H1 (cell line): ENCODE measurements at regions not wholly inside any gene's neighbourhood (a gene's known extent, or its start where the extent isn't known, plus 50 kb on each side); places are given as distances from the start of the nearest gene placed in this dataset.

Experiments
- BCL11A ChIP-seq, 2 experiments: IDR thresholded peaks; one replicate each; pipeline ENCODE4 v1.6.1; 2011; ENCODE audit warnings: low read depth in 2 of 2, low read length in 2 of 2, mild to moderate bottlenecking in 2 of 2
- EGR1 ChIP-seq: IDR thresholded peaks from 2 replicates; pipeline ENCODE4 v1.6.1; 2011; ENCODE audit warnings: low read depth, low read length, borderline replicate concordance
- EZH2 ChIP-seq: fragments of 200-600 bp; sonication (generic); IDR thresholded peaks from 2 replicates; pipeline ENCODE4 v1.7.1; 2012; ENCODE audit warnings: low read depth, mild to moderate bottlenecking, moderate library complexity, low read length, inconsistent platforms; ENCODE audit not compliant: severe bottlenecking
- POLR2A ChIP-seq, 2 experiments: IDR thresholded peaks; 1 replicate in 1 of 2; 2 replicates in 1 of 2; pipeline ENCODE4 v1.6.1; 2011; ENCODE audit warnings: low read depth in 2 of 2, low read length in 2 of 2, mild to moderate bottlenecking in 2 of 2; ENCODE audit errors: control extremely low read depth in 1 of 2
- RFX5 ChIP-seq: IDR thresholded peaks from 2 replicates; pipeline ENCODE4 v1.6.1; 2011; ENCODE audit warnings: low read depth, low read length, improper control_type of control experiment, borderline replicate concordance
- SAP30 ChIP-seq: fragments of 300-600 bp; sonication (generic); IDR thresholded peaks from 2 replicates; pipeline ENCODE4 v1.7.1; 2012; ENCODE audit warnings: low read length, moderate library complexity, mild to moderate bottlenecking, inconsistent platforms; ENCODE audit not compliant: insufficient read depth, insufficient replicate concordance
- SIN3A ChIP-seq, 2 experiments: IDR thresholded peaks in 1 of 2; conservative IDR thresholded peaks in 1 of 2; 2 replicates each; pipeline ENCODE4 v1.6.1; 2011 to 2012; ENCODE audit warnings: low read length in 2 of 2, improper control_type of control experiment in 1 of 2, low read depth in 1 of 2, mild to moderate bottlenecking in 1 of 2
- SP2 ChIP-seq: IDR thresholded peaks from 2 replicates; pipeline ENCODE4 v1.6.1; 2012; ENCODE audit warnings: mild to moderate bottlenecking, low read length, inconsistent platforms
- SP4 ChIP-seq: IDR thresholded peaks from 2 replicates; pipeline ENCODE4 v1.6.1; 2012; ENCODE audit warnings: low read length, inconsistent platforms
- SRF ChIP-seq: IDR thresholded peaks from 2 replicates; pipeline ENCODE4 v1.6.1; 2011; ENCODE audit warnings: mild to moderate bottlenecking, low read depth, low read length, moderate library complexity
- TCF12 ChIP-seq: IDR thresholded peaks from 2 replicates; pipeline ENCODE4 v1.6.1; 2011; ENCODE audit warnings: low read depth, mild to moderate bottlenecking, low read length
- TF ChIP-seq, protein P1 (sequence below), 3 experiments: IDR thresholded peaks; 1 replicate in 2 of 3; 2 replicates in 1 of 3; pipeline versions ENCODE4 v1.5.1 to v1.6.1; 2011; ENCODE audit warnings: low read length in 3 of 3, mild to moderate bottlenecking in 3 of 3, inconsistent platforms in 2 of 3, low read depth in 1 of 3, moderate library complexity in 1 of 3; ENCODE audit not compliant: insufficient read depth in 1 of 3; ENCODE audit errors: control extremely low read depth in 1 of 3
- TF ChIP-seq, protein P2 (sequence below): IDR thresholded peaks from 2 replicates; pipeline ENCODE4 v1.6.1; 2012; ENCODE audit warnings: inconsistent platforms
- TF ChIP-seq, protein P3 (sequence below): fragments of 300-600 bp; sonication (generic); IDR thresholded peaks from 2 replicates; pipeline ENCODE4 v1.7.1; 2012; ENCODE audit warnings: low read length, moderate library complexity, mild to moderate bottlenecking, inconsistent platforms; ENCODE audit not compliant: insufficient replicate concordance

DNA sequence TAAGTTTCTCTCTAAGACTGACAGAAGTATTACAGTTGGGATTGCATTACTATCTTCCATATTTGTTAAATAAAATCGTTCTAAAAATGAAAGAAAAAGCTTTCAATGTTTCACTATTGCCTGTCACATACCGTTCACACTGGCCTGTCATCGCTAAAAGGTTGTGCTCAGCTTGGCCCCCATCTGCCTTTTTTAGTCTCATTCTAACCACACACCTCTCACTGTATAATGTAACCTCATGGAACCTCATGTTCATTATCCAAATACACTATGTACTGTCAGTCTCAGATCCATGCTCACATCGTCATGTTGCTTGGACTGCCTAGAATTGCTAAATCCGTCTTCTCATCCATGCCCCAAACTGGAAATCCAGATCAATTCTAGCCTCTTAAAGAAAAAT, 637.8 kb upstream of the ROBO1 start:
- TF ChIP-seq, protein P1, sequence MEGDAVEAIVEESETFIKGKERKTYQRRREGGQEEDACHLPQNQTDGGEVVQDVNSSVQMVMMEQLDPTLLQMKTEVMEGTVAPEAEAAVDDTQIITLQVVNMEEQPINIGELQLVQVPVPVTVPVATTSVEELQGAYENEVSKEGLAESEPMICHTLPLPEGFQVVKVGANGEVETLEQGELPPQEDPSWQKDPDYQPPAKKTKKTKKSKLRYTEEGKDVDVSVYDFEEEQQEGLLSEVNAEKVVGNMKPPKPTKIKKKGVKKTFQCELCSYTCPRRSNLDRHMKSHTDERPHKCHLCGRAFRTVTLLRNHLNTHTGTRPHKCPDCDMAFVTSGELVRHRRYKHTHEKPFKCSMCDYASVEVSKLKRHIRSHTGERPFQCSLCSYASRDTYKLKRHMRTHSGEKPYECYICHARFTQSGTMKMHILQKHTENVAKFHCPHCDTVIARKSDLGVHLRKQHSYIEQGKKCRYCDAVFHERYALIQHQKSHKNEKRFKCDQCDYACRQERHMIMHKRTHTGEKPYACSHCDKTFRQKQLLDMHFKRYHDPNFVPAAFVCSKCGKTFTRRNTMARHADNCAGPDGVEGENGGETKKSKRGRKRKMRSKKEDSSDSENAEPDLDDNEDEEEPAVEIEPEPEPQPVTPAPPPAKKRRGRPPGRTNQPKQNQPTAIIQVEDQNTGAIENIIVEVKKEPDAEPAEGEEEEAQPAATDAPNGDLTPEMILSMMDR (IDR thresholded peaks at IDR 0.05; ENCODE audit: control extremely low read depth in 1 of 3, insufficient read depth in 1 of 3, low read depth in 1 of 3, low read length in 3 of 3), result no peak
- no peak for TF ChIP-seq EGR1
- no peak for TF ChIP-seq BCL11A (IDR thresholded peaks at IDR 0.05; ENCODE audit: low read depth in 2 of 2, low read length in 2 of 2)
- no peak for TF ChIP-seq RFX5
- no peak for TF ChIP-seq SAP30
- TF ChIP-seq, protein P2, sequence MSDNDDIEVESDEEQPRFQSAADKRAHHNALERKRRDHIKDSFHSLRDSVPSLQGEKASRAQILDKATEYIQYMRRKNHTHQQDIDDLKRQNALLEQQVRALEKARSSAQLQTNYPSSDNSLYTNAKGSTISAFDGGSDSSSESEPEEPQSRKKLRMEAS, result no peak
- TF ChIP-seq SIN3A (conservative IDR thresholded peaks at IDR 0.05 in 1 of 2, IDR thresholded peaks at IDR 0.05 in 1 of 2; ENCODE audit: low read depth in 1 of 2, low read length in 2 of 2), result no peak
- TF ChIP-seq POLR2A (IDR thresholded peaks at IDR 0.05; ENCODE audit: control extremely low read depth in 1 of 2, low read depth in 2 of 2, low read length in 2 of 2), result no peak
- no peak for TF ChIP-seq EZH2
- TF ChIP-seq SRF, result no peak
- TF ChIP-seq, protein P3, sequence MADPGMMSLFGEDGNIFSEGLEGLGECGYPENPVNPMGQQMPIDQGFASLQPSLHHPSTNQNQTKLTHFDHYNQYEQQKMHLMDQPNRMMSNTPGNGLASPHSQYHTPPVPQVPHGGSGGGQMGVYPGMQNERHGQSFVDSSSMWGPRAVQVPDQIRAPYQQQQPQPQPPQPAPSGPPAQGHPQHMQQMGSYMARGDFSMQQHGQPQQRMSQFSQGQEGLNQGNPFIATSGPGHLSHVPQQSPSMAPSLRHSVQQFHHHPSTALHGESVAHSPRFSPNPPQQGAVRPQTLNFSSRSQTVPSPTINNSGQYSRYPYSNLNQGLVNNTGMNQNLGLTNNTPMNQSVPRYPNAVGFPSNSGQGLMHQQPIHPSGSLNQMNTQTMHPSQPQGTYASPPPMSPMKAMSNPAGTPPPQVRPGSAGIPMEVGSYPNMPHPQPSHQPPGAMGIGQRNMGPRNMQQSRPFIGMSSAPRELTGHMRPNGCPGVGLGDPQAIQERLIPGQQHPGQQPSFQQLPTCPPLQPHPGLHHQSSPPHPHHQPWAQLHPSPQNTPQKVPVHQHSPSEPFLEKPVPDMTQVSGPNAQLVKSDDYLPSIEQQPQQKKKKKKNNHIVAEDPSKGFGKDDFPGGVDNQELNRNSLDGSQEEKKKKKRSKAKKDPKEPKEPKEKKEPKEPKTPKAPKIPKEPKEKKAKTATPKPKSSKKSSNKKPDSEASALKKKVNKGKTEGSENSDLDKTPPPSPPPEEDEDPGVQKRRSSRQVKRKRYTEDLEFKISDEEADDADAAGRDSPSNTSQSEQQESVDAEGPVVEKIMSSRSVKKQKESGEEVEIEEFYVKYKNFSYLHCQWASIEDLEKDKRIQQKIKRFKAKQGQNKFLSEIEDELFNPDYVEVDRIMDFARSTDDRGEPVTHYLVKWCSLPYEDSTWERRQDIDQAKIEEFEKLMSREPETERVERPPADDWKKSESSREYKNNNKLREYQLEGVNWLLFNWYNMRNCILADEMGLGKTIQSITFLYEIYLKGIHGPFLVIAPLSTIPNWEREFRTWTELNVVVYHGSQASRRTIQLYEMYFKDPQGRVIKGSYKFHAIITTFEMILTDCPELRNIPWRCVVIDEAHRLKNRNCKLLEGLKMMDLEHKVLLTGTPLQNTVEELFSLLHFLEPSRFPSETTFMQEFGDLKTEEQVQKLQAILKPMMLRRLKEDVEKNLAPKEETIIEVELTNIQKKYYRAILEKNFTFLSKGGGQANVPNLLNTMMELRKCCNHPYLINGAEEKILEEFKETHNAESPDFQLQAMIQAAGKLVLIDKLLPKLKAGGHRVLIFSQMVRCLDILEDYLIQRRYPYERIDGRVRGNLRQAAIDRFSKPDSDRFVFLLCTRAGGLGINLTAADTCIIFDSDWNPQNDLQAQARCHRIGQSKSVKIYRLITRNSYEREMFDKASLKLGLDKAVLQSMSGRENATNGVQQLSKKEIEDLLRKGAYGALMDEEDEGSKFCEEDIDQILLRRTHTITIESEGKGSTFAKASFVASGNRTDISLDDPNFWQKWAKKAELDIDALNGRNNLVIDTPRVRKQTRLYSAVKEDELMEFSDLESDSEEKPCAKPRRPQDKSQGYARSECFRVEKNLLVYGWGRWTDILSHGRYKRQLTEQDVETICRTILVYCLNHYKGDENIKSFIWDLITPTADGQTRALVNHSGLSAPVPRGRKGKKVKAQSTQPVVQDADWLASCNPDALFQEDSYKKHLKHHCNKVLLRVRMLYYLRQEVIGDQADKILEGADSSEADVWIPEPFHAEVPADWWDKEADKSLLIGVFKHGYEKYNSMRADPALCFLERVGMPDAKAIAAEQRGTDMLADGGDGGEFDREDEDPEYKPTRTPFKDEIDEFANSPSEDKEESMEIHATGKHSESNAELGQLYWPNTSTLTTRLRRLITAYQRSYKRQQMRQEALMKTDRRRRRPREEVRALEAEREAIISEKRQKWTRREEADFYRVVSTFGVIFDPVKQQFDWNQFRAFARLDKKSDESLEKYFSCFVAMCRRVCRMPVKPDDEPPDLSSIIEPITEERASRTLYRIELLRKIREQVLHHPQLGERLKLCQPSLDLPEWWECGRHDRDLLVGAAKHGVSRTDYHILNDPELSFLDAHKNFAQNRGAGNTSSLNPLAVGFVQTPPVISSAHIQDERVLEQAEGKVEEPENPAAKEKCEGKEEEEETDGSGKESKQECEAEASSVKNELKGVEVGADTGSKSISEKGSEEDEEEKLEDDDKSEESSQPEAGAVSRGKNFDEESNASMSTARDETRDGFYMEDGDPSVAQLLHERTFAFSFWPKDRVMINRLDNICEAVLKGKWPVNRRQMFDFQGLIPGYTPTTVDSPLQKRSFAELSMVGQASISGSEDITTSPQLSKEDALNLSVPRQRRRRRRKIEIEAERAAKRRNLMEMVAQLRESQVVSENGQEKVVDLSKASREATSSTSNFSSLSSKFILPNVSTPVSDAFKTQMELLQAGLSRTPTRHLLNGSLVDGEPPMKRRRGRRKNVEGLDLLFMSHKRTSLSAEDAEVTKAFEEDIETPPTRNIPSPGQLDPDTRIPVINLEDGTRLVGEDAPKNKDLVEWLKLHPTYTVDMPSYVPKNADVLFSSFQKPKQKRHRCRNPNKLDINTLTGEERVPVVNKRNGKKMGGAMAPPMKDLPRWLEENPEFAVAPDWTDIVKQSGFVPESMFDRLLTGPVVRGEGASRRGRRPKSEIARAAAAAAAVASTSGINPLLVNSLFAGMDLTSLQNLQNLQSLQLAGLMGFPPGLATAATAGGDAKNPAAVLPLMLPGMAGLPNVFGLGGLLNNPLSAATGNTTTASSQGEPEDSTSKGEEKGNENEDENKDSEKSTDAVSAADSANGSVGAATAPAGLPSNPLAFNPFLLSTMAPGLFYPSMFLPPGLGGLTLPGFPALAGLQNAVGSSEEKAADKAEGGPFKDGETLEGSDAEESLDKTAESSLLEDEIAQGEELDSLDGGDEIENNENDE, result no peak
- TF ChIP-seq SP2, result no peak
- no peak for TF ChIP-seq SP4
- no peak for TF ChIP-seq TCF12
